NCI-H187 treated with DMSO at 0.1 percent for 48 hours (cell line): ENCODE measurements at regions not wholly inside any gene's neighbourhood (a gene's known extent, or its start where the extent isn't known, plus 50 kb on each side); places are given as distances from the start of the nearest gene placed in this dataset.
"Not testable (repeated sequence)": the region's sequence is repeated elsewhere in the genome, so short reads cannot be mapped to it uniquely, and the experiment has no call there.

Source experiments
- DNase-seq: peaks from one replicate; lab custom pipeline; 2025; lab: John Stamatoyannopoulos, UW

GRCh38 chr3:109656225-109656624 lies 318.9 kb upstream of the DPPA4 start:
- no peak for DNase-seq

- DNase-seq: no peak
Measured at GRCh38 chr3:109678600-109678999, 341.3 kb upstream of the DPPA4 start.

- no peak for DNase-seq
Measured at GRCh38 chr3:109679664-109680063, 342.3 kb upstream of the DPPA4 start.

- no peak for DNase-seq
Measured at GRCh38 chr3:109683746-109684145, 346.4 kb upstream of the DPPA4 start.

- no peak for DNase-seq
Measured at GRCh38 chr3:109685084-109686079, 348.0 kb upstream of the DPPA4 start.

- no peak for DNase-seq
Measured at GRCh38 chr3:109687626-109688025, 350.3 kb upstream of the DPPA4 start.

- DNase-seq: no peak
Measured at GRCh38 chr3:109696932-109697331, 359.6 kb upstream of the DPPA4 start.

GRCh38 chr3:109702252-109702651 lies 364.9 kb upstream of the DPPA4 start:
- no peak for DNase-seq

- DNase-seq: no peak
Measured at GRCh38 chr3:109702976-109703375, 365.6 kb upstream of the DPPA4 start.

GRCh38 chr3:109705133-109705532 lies 367.8 kb upstream of the DPPA4 start:
- DNase-seq: not testable (repeated sequence)

GRCh38 chr3:109707617-109708016 lies 370.3 kb upstream of the DPPA4 start:
- DNase-seq: no peak

GRCh38 chr3:109713288-109713687 lies 375.9 kb upstream of the DPPA4 start:
- no peak for DNase-seq

GRCh38 chr3:109715707-109716106 lies 378.4 kb upstream of the DPPA4 start:
- DNase-seq: no peak

- no peak for DNase-seq
Measured at GRCh38 chr3:109718850-109719249, 381.5 kb upstream of the DPPA4 start.

GRCh38 chr3:109728861-109729494 lies 391.6 kb upstream of the DPPA4 start:
- DNase-seq: no peak

GRCh38 chr3:109731639-109732473 lies 394.5 kb upstream of the DPPA4 start:
- DNase-seq: peak; percentile 17

GRCh38 chr3:109743981-109744380 lies 406.6 kb upstream of the DPPA4 start:
- DNase-seq: no peak

GRCh38 chr3:109772520-109772919 lies 435.2 kb upstream of the DPPA4 start:
- no peak for DNase-seq

- no peak for DNase-seq
Measured at GRCh38 chr3:109774108-109774507, 436.8 kb upstream of the DPPA4 start.

GRCh38 chr3:109784285-109784684 lies 446.9 kb upstream of the DPPA4 start:
- no peak for DNase-seq

- no peak for DNase-seq
Measured at GRCh38 chr3:109784852-109785631, 447.7 kb upstream of the DPPA4 start.

- no peak for DNase-seq
Measured at GRCh38 chr3:109803274-109803673, 465.9 kb upstream of the DPPA4 start.
